Glutamatergic neuron (in vitro differentiated cells): ENCODE measurements at regions not wholly inside any gene's neighbourhood (a gene's known extent, or its start where the extent isn't known, plus 50 kb on each side); places are given as distances from the start of the nearest gene placed in this dataset.

ENCODE experiments used
- DNase-seq: peaks from one replicate; pipeline ENCODE4 v3.0.0; 2022
- H3K27ac Mint-ChIP-seq: one replicate; pipeline ENCODE4 v1.8.0; 2020; ENCODE audit warnings: mild to moderate bottlenecking, mixed read lengths, inconsistent platforms; ENCODE audit not compliant: unreplicated experiment
- H3K27me3 Mint-ChIP-seq: one replicate; pipeline ENCODE4 v1.8.0; 2020; ENCODE audit warnings: mild to moderate bottlenecking, moderate library complexity, mixed read lengths, inconsistent platforms; ENCODE audit not compliant: unreplicated experiment
- H3K36me3 Mint-ChIP-seq: one replicate; pipeline ENCODE4 v1.8.0; 2020; ENCODE audit warnings: mild to moderate bottlenecking, mixed read lengths, inconsistent platforms; ENCODE audit not compliant: unreplicated experiment
- H3K4me1 Mint-ChIP-seq: one replicate; pipeline ENCODE4 v1.8.0; 2020; ENCODE audit warnings: mild to moderate bottlenecking, low read depth, mixed read lengths, inconsistent platforms; ENCODE audit not compliant: unreplicated experiment
- H3K4me3 Mint-ChIP-seq: one replicate; pipeline ENCODE4 v1.8.0; 2020; ENCODE audit warnings: mild to moderate bottlenecking, mixed read lengths, inconsistent platforms; ENCODE audit not compliant: unreplicated experiment
- H3K9me3 Mint-ChIP-seq: one replicate; pipeline ENCODE4 v1.8.0; 2020; ENCODE audit warnings: mild to moderate bottlenecking, moderate library complexity, mixed read lengths, inconsistent platforms; ENCODE audit not compliant: unreplicated experiment
- CTCF ChIP-seq: fragments of 200-600 bp; sonication (generic); IDR thresholded peaks from one replicate; pipeline ENCODE4 v1.5.0; 2021; ENCODE audit not compliant: partially characterized antibody, unreplicated experiment

- Mint-ChIP-seq H3K9me3 (peaks cover 2% of the 10 kb centered on the region), H3K27ac (peak overlapping the region; percentile 33), H3K36me3 (no peaks in the 10 kb centered on the region), H3K27me3 (peaks cover 2% of the 10 kb centered on the region), H3K4me3 (peak overlapping the region; percentile 44), H3K4me1 (peaks cover 44% of the 10 kb centered on the region)
- DNase-seq, result no peak
- TF ChIP-seq CTCF, result no peak
These were observed 143.6 kb downstream of the TDRD15 start for GRCh38 chr2:21267232-21267835.

DNA sequence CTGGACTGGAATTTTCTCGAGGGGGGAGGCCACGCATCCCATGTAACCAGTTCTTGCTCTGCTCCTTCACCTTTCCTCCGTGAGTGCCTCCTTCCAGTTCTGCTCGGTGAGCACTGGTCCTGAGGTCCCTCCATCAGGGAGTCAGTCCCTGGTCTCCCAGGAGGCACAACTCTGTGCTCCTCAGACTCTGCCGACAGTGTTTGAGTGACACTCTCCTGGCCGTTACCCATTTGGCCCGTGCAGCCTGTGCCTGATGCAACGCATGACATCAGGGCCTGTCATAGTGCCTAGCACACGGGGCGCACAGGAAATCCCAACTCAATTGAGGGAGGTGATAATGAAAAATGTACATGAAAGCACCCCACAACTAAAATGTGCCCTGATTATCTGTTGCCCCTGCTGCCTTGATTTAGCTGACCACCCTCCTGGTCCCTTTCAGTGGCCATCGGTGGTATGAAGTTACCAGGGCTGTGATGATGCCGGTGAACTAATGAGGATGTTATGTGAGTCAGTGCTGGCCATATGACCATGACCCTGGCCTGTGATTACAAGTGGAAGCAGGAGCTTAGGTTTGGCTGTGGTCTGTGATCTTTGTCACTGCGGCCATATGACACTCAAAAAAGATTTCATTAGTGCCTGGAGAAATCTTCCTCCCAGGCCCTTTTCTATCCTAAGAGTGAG lies 144.6 kb downstream of the TDRD15 start:
- H3K27me3 Mint-ChIP-seq, result peaks cover 4% of the 10 kb centered on the region
- H3K4me1 Mint-ChIP-seq, result peaks cover 44% of the 10 kb centered on the region
- DNase-seq, result no peak
- H3K36me3 Mint-ChIP-seq, result no peaks in the 10 kb centered on the region
- H3K27ac Mint-ChIP-seq, result no peak overlapping the region
- no peak for TF ChIP-seq CTCF
- peaks cover 2% of the 10 kb centered on the region for H3K9me3 Mint-ChIP-seq
- peak overlapping the region; percentile 18 for H3K4me3 Mint-ChIP-seq

DNA sequence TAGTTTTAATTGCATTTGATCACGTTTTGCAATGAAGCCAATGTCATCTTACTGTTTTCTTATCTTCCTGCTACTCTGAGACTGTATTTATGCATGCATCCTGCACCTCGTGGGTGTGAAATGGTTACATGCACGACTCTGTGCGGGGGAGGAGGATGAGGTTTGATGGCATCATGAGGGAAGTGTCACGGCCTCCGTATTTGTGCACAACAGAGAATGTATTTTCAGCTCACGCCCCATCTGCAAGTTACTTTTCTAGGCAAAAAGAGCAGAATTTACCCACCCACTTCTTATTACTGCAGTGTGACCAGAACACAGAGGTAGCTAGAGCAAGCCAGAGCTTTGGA lies 145.1 kb downstream of the TDRD15 start:
- H3K4me1 Mint-ChIP-seq, result peaks cover 44% of the 10 kb centered on the region
- H3K4me3 Mint-ChIP-seq, result no peak overlapping the region
- H3K36me3 Mint-ChIP-seq, result no peaks in the 10 kb centered on the region
- no peak for TF ChIP-seq CTCF
- DNase-seq, result no peak
- H3K27me3 Mint-ChIP-seq, result peaks cover 4% of the 10 kb centered on the region
- peak overlapping the region; percentile 31 for H3K27ac Mint-ChIP-seq
- H3K9me3 Mint-ChIP-seq, result peaks cover 2% of the 10 kb centered on the region

- Mint-ChIP-seq H3K4me1 (peaks cover 44% of the 10 kb centered on the region), H3K4me3 (no peak overlapping the region), H3K27me3 (peaks cover 4% of the 10 kb centered on the region), H3K27ac (no peak overlapping the region), H3K36me3 (no peaks in the 10 kb centered on the region), H3K9me3 (peaks cover 2% of the 10 kb centered on the region)
- TF ChIP-seq CTCF, result no peak
- DNase-seq, result no peak
These were observed 145.6 kb downstream of the TDRD15 start for GRCh38 chr2:21269382-21269781.

DNA sequence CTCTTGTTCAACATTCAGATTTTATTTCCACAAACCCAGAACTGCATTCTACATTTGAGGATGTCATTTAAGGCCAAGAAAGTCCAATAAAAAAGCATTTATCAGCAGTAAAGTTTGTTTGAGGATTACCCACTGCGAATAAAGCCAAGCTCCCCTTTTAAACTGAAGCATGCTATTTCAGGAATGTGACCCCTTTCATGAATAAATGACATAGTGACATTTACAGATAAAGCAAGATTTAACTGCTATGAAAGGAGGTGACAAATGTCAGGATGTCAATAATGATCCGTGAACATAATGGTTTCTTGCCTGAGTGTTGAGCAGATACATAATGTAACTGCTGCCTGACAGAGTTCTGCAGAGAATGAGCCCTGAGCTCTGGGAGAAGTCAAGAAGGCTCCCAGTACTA lies 146.3 kb downstream of the TDRD15 start:
- Mint-ChIP-seq H3K27me3 (peaks cover 4% of the 10 kb centered on the region), H3K9me3 (peaks cover 2% of the 10 kb centered on the region), H3K36me3 (no peaks in the 10 kb centered on the region), H3K4me1 (peaks cover 50% of the 10 kb centered on the region), H3K27ac (no peak overlapping the region), H3K4me3 (peak overlapping the region; percentile 40)
- no peak for TF ChIP-seq CTCF
- DNase-seq, result no peak
